Kasumi-1 (cell line): ENCODE measurements at regions not wholly inside any gene's neighbourhood (a gene's known extent, or its start where the extent isn't known, plus 50 kb on each side); places are given as distances from the start of the nearest gene placed in this dataset.
"Not testable (repeated sequence)": the region's sequence is repeated elsewhere in the genome, so short reads cannot be mapped to it uniquely, and the experiment has no call there.

Source experiments
- DNase-seq, 2 experiments: peaks; one replicate each; lab custom pipeline; 2025; lab: John Stamatoyannopoulos, UW

DNA sequence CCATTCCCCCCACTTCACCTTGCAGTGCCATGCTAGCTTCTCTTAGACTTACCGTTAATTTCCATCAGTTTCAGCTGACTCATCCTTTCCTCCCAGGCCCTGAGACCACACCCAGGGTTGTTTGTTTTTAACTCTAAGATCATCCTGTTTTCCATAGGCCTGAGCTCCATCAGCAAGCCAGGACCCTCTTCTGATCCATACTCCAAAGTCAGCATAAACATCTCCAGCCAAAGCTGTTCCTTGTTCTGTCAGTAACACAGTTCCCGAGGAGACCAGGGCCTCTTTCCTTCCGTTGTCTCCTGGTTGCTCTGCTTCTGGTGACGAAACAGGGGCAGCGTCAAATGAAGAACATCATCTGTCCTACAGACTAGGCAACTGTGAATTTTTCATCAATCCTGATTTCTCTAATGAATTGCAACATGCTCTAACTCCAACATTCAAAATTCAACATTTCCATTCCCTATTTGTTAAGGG, 83.8 kb upstream of the HNF1B start:
- DNase-seq = peak; percentile 64 to 71

DNA sequence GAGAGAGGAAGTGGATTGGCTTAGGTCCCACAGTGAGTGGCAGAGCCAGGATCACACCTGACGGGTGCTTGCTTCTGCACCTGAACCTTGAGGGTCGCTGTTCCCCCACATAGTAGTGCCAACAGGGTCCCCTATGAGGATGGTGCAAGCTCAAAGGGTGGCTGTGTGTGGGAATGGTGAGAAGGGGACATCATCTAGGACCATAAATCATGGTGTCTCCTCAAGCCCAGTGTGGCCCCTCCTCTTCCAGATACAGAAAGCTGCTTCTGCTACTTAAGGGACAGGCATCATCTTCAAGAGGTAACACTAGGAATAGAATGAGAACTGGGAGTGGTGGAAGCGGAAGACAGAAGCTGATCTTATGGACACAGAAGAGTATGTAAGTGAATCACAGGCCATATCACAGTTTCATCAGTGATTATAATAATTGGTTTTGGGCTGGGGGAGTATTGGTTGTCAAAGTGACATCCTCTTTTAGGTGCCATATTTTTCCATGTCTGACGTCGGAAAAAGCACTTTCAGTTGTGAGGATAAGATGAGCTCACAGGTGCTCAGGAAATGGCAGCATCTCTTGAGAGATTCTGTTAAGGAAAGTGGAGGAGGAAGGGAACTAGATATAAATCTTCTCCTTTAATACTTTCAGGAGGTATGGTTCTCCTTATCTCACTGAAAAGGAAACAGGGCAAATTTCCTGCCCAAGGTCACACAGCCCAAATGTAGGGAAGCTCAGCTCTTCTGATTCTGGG, 83.2 kb upstream of the HNF1B start:
- no peak for DNase-seq

DNA sequence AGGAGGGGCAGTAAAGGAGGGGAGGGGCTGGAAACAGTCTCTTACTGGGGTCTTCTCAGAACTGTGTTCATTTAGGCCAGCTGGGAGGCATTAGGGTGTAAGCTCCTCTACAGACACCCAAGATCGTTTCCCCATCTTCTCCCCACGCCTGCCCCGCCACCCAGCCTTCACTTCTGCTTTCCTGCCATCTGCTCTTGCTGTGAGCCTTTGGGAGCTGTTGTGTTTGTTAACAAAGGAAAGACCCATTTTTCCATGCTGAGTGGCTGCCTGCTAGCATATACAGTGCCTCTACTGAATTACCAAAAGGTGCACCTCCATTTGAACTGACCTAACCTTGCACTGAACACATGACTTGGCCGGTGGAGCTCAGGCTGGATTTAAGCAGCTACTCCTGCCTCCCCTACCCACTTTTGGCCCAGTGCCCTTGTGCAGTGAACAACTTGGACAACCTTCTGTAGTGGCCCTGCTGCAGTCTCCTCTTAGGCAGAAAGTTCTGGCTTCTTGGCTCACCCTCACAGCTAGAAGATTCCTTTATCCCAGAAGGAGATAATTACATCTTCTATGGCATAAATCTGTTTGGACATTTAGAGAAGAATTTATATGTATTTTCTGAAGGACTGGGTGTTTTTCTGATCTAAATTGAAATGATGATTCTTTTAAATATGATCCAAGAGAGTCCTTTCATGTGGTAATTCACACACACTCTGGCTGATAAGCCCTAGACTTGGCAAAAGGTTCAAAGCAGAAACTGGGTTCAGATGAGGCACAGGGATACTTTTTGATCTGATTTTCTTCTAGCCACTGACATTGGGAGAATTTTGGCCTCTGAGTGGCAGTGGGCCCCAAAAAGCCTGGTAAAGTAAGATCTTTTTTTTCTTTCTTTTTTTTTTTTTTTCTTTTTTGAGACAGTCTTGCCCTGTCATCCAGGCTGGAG, 81.9 kb upstream of the HNF1B start:
- DNase-seq = peak; percentile 83

GRCh38 chr17:37825851-37826250, 81.0 kb upstream of the HNF1B start:
- DNase-seq = no peak

GRCh38 chr17:37824534-37825485, 80.0 kb upstream of the HNF1B start:
- DNase-seq = peak; percentile 21 to 41

GRCh38 chr17:37823996-37824395, 79.1 kb upstream of the HNF1B start:
- DNase-seq = no peak

- no peak for DNase-seq
Measured at GRCh38 chr17:37820995-37821713, 76.3 kb upstream of the HNF1B start.

DNA sequence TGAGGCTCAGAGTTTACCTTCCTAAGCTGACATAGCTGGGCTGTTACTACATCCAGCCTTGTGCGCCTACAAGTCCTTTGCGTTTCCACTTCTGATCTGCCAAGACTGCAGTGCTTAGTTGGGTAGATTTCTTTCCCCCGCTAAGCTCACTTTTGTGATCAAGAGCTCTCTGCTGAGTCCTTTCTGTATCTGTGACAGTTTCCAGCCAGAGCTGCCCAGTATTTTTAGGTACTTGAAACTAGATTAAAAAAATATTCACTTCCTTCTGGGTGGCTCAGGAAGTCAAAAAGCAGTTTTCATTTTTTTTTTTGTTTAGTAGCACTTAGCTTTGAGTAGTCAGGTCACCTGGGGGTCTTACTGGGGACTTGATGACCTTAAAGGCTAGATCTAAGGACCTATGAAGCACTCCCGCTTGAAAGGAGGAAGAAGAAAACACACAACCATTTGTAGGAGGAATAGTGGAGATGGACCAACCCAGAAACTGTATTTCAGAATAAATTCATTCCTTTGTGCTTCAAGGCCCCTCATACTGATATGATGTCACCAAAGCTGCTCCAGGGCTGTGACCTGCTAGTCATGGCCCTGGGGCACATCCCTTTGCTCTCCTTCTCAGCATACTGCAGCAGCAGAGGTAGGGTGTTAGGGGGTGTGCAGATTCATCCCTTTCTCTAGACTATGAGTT, 75.6 kb upstream of the HNF1B start:
- DNase-seq = peak; percentile 22 to 28

GRCh38 chr17:37818689-37819088, 73.8 kb upstream of the HNF1B start:
- no peak for DNase-seq

DNA sequence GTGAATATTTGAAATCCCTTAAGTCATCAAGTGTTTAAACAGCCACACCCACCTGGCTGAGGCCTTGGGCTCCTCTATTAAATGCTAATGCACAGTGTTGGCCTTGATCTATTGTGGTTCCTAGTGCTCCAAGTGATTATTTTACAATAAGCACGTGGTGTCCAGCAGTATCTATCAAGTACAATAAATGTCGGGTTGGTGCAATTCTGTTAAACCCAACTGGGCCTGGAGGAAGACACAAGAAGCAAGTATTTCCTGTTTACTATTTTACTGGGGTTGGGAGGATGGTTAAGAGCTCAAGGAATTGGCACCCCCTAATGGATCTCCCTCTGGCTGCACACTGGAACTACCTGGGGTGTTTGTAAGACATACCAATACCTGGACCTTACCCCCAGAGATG, 72.1 kb upstream of the HNF1B start:
- no peak for DNase-seq

DNA sequence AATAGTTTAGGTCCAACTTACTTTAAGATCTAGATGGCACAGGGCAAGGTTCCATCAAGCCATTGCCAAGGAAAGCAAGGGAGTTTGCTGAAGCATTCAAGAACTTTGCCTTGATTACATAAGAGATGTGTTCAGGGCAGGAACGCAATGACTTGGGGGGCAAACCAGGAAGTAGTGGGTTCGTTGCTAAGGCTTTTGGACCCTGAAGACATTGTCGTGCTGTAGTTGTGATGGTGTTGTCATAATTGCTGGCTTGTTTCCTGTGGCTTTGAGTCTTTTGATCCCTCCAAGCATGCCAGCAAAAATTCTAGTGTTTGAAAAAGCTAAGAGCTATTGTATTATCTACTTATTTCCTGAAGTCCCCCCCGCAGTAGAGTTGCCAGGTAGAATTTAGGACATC, 70.7 kb upstream of the HNF1B start:
- no peak for DNase-seq

- no peak for DNase-seq
Measured at GRCh38 chr17:37813751-37814150, 68.9 kb upstream of the HNF1B start.

GRCh38 chr17:37808846-37809245, 64.0 kb upstream of the HNF1B start:
- DNase-seq = not testable (repeated sequence)

DNA sequence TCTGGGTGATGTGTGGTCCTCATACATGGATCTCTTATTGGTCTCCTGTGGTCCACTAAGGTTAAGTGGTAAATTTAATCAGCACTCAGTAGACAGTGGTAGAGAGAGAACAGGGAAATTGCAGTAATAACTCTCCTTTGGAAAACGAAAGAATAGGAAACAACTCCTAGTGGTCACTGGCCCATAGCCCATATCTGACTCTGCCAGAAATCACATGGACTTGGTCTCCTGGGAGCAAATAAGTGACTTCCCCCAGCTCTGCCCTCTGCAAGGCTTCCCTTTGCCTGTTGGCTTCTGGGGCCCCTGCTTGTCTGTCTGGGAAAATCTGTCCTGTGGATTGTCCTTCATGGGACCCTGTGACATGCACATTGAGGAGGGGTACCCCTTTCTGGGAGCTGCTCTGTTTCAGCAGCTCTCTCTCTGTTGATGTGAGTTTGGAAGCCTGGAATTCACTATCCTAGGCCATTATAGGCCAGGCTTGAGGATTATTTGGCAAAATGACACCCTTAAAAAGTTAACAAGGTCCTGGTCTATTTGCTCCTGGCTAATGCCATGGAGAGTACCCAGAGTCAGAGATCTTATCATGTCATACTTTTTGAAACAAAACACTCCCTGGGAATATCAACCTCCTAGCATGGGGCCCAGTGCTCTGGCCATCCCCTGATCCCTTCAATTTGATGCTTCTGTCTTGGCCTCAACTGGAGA, 58.0 kb upstream of the HNF1B start:
- DNase-seq = no peak

DNA sequence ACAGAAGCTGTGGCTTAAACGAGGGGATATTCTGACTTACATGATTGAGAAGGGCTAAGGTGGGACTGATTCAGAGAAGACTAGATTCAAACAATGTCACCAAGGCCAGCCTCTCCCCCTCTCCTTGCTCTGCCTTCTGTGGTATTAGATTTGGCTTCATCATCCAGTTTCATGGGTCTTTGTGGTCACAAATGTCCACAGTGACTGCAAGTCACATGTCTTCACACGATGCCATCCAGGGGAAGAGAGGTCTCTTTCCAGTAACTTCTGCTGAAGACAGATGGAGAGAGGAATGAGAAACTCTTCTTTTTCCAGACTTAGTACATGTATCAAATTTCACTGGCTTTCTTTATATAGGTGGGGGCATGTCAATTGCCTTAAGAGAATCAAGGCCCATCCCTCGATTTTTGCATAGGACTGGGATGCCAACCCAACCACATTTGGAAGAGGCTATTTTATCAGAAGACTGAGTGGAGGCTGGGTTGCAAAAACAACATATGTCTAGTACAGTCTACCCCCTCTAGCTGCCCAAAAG, 57.3 kb upstream of the HNF1B start:
- DNase-seq = no peak

DNA sequence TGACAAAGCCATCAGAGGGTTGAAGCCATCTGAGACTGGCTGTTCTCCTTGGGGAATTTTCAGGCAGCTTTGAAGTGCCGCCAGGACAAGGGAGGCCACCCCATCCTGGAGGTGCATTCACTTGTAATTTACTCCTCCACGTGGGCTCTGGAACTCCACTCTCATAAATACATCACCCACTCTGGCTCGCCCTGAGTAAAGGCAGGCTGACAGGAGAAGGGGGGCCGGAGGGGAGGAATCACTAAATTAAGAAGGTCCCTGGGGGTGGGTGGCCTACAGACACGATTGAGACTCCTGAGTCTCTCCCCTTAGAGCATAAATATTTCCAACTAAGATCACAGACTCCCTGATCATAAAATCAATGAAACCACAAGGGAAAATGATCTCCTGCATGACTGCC, 56.3 kb upstream of the HNF1B start:
- DNase-seq = no peak

GRCh38 chr17:37797206-37797605, 52.3 kb upstream of the HNF1B start:
- no peak for DNase-seq

GRCh38 chr17:37796076-37796475, 51.2 kb upstream of the HNF1B start:
- DNase-seq = no peak
